ENCODE measurements at regions not wholly inside any gene's neighbourhood (a gene's known extent, or its start where the extent isn't known, plus 50 kb on each side); places are given as distances from the start of the nearest gene placed in this dataset.
"Not testable (repeated sequence)": the region's sequence is repeated elsewhere in the genome, so short reads cannot be mapped to it uniquely, and the experiment has no call there.

DNA sequence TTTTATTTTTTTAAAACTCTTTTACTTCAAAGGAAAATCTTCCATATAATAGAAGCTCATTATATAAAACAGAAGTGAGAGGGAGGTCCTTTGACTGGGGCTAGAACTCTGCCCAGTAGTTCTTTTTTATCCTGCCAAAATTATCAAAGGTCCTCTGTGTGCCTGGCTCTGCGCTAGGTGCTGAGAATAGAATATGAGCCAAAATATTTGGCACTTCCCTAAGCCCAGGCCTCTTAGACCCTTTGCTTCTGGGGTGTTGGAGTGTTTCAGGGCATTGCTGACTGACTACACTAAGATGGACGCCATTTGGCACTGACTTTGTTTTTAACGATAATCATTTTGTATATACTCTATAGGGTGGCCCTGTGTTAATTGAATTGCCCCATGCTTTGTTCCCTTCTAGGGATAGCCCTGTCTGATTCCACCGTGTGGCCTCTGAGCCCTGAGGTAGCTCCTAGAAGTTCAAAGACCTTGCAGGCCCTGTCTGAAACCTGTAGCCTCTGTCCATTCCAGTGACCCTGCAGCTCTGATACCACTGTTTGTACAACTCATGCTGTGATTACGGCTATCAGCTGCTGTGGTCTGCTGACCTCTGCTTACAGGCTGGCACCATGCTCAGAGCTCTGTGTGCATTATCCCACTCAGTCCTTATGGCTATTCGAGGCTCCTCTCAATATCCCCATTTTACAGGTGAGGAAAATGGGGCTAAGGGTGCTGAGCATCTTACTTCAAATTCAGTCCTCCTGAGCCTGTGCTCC, 84.3 kb upstream of the SHB start:
- no peak for DNase-seq

GRCh38 chr9:38149647-38150046, 80.6 kb upstream of the SHB start:
- DNase-seq = no peak

- no peak for DNase-seq
Measured at GRCh38 chr9:38146844-38147243, 77.8 kb upstream of the SHB start.

DNA sequence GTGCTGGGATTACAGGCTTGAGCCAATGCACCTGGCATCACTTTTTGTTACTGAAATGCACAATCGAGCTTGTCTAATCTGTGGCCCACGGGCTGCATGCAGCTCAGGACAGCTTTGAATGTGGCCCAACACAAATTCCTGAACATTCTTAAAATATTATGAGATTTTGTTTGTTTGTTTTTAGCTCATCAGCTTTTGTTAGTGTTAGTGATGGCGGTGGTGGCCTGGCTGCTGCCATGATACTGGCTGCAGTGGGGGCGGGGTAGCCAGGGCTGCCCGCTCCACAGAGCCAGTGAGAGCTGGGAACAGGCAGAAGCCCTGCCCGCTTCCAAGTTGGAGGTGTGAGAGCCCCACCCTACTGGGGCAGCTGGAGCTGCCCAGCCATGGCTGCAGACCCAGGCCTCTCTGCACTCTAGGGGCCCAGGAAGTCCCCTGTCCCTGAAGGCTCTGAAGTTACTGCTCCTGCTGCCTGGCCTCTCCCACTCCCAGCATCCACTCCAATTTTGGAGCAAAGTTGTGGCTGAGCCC, 76.6 kb upstream of the SHB start:
- no peak for DNase-seq

DNA sequence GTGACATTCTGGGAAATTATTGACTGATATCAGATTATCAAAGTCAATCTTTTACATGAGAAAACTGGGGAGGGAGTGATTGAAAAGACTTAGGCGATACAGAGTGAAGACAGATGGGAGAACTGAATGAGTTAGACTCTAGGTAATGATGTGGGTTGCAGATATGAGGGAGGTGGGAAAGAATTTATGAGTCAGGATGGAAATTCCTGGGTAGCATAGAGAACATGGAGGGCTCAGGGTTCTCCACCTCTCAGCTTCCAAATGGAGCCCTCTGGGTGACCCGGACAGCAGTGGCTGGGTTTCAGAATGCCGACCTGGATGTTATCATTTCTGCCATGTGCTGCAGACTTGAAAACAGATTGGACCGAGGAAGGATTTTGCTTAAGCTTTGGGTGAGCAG, 75.4 kb upstream of the SHB start:
- no peak for DNase-seq

DNA sequence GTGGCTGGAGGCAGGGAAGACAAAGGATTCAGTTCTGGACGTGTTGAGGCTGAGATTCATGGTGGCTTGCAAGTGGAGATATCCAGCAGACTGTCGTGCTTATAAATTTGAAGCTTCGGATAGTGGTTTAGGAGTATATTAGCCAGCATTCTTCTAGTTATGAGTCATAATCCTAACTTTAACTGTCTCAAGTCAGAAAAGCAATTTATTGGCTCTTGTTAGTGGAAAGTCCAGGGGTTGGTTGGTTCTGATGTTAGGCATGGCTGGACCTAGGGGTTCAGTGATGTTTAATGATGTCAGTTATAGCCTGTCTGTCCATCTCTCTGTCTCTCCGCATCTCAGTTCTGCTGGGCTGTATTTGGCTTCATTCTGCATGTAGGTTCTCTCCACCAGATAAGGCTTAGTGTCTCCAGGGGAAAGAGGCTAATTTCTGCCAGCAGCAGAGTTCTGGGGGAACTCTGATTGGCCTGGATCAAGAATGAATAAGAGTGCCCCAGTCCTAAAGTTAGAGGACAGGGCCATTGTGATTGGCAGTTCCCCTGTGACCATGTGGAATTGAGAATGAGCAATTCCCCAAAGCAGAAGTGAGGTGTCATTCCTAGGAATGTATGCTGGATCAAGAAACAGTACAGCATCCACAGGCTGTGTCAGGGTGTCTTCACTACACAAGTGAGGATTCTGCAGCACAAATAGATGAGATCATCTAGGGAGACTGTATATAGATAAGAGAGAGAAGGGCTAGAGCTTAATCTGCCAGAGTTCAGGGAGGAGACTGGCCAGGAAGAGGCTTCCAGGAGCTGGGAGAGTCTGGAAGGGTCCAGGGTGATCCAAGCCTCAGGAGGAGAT, 72.9 kb upstream of the SHB start:
- DNase-seq = peak; percentile 39

GRCh38 chr9:38138276-38138675, 69.2 kb upstream of the SHB start:
- DNase-seq = no peak

- DNase-seq = no peak
Measured at GRCh38 chr9:38137342-38137741, 68.3 kb upstream of the SHB start.

DNA sequence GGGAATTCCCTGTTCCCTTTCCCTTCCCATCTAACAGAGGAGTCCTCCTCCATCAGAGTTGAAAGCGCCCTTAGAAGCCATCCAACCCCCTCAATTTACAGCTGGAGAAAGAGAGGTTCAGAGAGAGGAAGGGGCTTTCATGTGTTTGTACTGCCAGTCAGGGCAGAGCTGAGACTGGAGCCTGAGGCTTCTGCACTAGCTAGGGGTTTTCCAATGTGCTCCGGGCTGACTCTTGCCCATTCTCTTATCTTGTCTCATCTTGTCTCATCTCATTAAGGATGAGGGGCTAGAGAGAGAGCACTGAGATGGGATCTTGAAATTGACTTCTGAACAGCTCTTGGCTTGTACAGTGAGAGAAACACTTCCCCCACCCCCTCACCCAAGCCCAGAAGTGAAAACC, 67.4 kb upstream of the SHB start:
- no peak for DNase-seq

DNA sequence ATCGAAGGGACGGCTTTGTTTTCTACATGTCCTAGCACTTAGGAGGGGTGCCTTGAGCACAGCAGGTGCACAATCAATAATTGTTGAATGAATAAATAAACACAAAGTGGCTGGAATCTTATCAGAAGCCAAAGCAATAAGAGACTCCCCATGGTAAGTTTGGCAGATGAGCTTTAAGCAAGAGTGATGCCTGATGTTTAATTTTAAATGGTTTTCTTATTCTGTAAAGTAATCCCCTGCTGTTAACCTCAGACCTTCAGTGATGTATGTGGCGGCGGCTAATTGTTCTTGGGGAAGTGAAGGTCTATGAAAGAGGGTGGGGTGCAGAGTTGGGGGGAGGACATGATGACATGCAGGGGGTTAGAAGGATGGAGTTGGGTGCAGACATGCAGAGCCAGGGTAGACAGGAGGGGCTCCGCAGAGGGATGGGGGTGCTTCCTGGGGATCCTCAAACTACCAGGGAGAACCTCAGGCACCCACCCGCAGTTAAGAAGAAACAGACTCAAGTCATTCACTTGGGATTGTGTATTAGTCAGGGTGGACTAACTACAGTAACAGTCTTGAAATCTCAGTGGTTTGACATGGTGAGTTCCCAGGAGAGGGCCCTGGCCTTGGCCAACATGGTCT, 65.7 kb upstream of the SHB start:
- DNase-seq = no peak

DNA sequence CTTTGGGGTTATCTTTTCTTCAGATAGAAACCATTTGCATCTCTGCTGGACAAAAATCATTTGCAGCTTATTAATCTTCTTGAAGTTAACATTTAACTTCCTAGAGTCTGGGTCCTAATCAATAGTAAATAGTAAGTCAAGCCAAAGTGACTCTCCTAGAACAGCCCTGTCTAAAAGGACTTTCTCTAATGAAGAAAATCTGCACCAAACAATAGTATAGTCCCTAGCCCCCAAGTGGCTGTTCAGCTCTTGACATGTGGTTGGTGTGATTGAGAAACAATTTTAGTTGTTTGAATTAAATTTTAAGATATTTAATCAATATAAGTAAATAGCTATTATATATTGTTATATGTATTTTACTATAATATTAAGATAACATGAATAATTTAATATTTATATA, 64.6 kb upstream of the SHB start:
- DNase-seq = no peak

DNA sequence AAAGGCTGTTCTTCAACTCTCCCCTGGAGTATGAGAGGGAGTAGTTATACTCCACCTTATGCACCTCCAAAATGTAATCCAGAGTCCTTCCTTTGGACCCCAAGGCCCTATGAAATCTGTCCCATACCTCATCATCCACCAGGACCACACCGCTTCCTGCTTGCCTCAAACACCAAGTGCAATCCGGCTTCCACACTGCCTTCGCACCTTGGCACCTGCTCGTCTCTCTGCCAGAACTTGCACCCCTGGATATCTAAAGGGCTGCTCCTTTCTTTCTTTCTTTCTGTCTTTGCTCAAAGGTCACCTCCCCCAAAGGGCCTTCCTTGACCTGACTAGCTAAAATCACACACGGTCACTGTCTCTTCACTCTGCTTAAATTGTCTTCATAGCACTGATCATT, 63.9 kb upstream of the SHB start:
- no peak for DNase-seq

DNA sequence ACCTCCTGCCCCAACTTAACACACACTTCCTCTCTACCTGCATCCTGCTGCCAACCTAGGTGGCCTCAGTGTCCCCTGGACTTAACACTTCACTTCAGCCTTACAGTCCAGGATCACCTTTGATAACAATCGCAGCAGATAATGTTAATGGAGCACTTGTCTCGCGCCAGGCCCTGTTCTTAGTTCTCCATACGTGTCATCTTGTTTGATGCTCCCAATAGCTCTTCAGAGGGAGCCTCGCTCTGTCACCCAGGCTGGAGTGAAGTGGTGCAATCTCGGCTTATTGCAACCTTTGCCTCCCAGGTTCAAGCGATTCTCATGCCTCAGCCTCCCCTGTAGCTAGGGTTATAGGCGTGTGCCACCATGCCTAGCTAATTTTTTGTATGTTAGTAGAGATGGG, 62.7 kb upstream of the SHB start:
- DNase-seq = no peak

DNA sequence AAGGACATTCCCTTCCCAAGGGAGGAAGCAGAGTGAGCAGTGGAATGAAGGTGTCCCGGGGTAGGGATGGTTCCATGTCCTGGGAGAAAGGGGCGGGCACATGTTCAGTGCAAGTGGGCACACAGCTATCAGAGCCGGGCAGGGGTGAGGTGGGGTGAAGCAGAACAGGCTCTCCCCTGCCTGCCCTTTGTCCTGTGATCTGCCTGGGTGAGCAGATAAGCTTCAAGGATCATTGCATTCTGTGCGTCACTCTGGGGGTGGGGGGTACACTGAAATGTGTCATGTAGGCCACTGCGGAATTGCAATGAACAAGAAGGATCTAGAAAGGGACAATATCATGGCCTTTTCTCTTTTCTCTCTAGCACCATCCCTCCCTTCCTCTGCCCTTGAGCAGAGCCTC, 61.7 kb upstream of the SHB start:
- peak; percentile 60 for DNase-seq

GRCh38 chr9:38129366-38129765, 60.3 kb upstream of the SHB start:
- DNase-seq = no peak

DNA sequence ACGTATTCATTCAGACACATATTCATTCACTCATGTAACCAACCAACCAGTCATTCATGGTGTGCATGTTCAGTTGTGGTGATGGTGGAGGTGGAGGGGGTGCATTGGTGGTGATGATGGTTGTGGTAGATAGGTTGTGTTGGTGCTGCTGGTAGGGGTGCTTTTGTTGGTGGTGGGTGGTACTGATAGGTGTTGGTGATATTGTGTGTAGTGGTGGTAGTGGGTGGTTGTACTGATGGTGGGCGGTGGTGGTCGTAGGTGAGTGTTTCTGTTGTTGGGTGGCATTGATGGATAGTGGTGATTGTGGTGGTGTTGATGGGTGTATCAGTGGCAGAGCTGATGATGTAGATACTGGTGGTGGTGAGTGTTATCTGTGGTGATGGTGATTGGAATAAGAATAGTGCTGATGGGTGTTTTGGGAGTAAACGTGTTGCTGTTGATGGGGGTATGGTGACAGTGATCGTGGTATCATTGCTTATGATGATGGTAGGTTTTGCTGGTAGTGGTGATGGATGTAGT, 59.8 kb upstream of the SHB start:
- DNase-seq = no peak

DNA sequence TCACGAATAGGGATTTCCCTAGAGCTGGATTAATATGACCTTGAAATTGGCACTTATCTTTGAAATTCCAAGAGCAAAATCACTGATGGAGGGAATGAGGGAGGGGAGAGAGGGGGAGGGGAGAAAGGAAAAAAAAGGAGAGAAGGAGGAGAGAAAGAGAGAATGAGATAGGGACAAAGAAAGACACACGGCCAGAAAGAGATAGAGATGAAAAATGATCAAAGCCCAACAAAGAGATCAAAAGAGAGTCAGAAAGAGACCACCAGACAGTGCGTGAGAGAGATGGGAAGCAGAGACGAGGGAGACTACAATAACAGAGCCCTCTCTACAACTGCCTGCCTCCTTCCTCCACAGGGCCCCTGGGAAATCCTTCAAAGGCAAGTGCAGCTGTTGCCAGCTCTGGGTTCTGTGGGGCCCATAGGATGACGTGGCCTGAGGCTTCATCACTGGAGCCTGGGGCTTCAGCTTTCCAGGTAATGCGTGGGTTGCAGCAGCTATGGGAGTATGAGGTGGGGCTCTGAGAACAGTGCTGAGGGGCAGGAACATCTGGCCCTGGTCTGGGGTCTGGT, 58.3 kb upstream of the SHB start:
- DNase-seq = peak; percentile 88

DNA sequence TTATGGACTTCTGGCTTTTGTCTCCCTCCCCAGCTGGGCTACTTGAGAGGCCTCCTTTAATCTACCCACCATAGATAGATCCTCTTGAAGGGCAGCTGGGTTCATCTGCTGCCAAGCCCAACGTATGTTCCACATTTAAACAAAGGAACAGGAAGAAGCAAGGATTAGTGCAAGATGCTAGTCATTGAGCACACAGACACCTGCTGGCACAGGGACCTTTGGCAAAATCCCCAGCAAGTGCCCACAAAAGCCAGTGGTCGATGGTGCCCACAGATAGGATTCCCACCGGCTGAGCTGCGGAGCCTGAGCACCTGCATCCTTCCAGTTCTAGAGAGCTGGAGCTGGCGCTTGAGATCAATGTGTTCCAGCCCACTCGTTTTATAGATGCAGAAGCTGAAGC, 57.7 kb upstream of the SHB start:
- peak; percentile 93 for DNase-seq

DNA sequence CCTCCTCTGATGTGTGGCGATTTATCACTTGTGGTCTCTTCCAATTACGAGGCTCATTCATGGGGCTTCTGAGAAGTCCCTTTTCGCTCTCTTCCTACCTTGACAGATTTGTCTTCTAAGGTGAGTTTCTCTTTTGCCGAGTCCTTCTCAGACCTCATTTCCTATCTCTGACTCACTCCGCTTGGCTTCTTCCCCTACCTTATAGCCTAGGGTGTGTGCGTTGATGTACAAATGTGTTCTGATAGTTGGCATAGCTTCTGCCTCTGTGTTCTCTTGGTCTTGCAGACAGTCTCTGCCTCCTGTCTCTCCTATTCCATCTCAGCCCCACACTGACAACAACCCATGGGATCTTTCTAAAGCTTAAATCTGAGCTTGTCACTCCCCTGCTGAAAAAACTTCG, 56.9 kb upstream of the SHB start:
- peak; percentile 51 for DNase-seq

DNA sequence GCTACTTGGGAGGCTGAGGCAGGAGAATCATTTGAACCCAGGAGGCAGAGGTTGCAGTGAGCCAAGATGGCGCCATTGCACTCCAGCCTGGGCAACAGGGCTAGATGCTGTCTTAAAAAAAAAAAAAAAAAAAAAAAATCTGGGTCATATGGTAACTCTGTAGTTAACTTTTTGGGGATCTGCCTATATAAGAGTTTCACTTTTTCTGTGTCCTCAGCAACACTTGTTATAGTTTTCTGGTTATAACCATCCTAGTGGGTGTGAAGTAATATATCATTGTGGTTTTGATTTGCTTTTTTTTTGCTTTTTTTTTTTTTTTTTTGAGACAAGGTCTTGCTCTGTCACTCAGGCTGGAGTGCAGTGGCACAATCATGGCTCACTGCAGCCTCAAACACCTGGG, 54.3 kb upstream of the SHB start:
- DNase-seq = not testable (repeated sequence)

- no peak for DNase-seq
Measured at GRCh38 chr9:38120961-38121360, 51.9 kb upstream of the SHB start.

DNA sequence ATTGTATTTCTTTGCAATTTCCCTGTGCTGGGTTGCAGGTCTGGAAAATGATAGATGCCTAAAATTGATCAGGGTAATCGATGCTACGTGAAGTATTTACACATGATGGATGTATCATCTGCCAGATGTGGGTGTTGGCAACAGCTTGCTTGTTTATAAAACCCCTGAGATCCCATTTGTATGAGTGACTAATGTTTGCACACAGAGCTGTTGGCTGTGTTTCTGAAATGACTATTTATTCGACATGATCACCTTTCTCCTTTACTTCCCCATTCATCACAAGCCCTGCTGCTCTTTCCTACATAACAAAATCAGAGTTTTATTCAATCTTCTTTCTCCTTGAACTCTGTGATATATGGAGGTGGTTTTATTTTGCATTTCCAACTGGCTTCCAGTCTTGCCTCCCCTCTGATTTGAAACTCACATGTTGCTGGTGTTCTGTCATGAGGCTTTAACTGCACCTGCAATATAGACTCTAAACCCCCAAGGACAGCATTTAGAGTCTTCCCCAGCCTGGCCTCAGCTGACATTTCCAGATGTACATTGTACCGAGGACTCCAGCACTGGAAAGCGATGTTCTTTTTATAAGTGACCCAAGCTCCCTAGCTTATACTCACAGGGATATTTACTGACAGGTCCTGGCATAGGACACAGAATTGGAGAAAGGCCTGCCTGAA, 50.7 kb upstream of the SHB start:
- DNase-seq = peak; percentile 83
